GM19023 (cell line): ENCODE measurements at regions not wholly inside any gene's neighbourhood (a gene's known extent, or its start where the extent isn't known, plus 50 kb on each side); places are given as distances from the start of the nearest gene placed in this dataset.

Experiments
- ATAC-seq: cut with Tn5 transposase; IDR thresholded peaks from one replicate; pipeline ENCODE4 v1.9.1; 2021; ENCODE audit warnings: mild to moderate bottlenecking, moderate library complexity; ENCODE audit not compliant: unreplicated experiment

DNA sequence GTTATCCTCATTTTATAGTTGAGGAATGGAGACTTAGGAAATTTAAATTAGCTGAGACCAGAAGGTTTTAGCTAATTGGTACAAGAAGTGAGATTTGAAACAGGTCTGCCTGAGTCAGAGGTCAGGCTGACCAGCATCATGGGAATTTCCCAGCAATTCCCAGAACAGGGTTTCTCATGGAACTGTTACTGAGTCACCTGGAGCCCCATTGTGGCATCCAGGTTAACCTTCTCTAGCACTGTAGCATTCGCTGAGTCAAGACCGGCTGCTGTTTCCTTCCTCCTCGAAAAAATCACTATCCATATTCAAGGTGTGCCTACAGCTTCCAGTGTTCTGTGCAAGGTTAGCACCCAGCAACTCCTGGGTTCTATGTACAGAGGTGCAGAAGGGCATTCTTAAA, 238.0 kb upstream of the MAN1A1 start:
- ATAC-seq = no peak

DNA sequence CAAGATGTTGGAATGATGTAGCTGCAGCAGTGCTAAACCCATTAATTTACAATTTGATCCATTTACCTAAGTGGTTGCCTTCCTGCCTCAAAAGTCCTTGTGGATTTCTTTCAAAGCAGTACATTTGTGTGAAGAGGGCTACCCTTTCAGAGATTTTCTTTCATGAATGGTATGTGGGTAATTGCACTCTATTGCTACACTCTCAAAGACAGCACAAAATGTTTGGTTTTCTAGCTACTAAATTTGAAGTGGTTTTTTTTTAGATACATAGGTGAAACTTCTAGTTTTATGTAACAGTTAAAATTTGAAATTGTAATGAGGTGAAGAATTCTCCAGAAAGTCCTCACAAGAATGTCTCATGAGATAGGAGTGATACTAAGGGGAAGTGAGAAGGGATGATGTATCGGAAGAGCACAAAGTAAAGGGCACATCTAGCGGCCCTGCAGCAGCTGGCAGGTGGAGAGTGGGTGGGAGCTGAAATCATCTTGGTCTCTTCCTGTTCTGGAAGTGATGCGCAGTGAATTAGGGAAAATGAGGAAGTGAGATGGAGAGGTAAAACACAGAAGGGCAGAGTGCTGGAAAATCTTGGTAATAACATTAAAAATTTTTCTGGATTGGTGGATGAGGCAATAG, 236.8 kb upstream of the MAN1A1 start:
- ATAC-seq = peak; percentile 93

DNA sequence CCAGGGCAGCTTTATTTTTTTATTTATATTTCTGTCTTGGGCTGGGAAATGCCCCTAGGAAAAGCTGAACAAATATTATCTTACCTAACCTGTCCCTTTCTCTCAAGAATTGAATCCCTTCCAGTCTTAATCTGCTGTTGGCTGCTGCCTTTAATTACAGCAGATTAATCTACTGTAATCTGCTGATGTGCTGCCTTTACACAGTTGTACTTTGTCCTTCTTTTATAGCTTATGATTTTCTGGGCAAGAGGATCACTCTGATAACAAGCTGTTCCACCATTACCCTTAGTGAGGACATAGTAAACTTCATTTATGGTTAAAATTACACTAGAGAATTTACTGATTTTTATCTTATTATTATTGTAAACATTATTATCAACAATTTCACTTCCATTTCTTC, 234.5 kb upstream of the MAN1A1 start:
- no peak for ATAC-seq

DNA sequence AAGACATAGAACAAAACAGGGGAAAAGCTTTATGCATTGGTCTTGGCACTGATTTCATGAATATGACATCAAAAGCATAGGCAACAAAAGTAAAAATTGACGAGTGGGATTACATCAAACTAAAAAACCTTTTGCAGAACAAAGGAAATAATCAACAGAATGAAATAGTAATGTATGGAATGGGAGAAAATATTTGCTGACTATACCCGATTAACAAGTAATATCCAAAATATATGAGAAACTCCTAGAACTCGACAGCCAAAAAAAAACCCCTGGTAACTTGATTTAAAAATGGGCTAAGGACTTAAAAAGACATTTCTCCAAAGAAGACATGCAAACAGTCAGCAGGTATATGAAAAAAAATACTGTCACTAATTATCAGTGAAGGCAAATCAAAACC, 231.7 kb upstream of the MAN1A1 start:
- ATAC-seq = no peak

DNA sequence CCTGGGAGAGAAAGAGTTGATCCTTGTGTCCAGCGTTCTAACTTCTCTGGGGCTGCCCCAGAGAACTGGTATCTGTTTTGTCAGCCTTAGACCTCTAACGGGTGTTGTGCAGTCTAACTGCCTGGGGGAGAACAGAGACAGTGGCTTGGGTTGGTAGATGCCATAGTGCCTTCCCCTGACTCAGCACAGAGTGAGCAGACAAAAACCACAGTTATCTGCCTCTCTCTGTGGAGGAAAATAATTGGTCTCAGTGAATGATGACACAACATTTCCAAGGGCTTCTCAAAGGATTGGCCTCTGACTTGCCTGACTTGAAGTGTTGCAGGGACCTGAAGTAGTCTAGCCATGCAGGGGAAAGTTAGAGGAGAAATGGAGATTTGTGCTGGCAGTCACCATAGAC, 226.2 kb upstream of the MAN1A1 start:
- no peak for ATAC-seq

DNA sequence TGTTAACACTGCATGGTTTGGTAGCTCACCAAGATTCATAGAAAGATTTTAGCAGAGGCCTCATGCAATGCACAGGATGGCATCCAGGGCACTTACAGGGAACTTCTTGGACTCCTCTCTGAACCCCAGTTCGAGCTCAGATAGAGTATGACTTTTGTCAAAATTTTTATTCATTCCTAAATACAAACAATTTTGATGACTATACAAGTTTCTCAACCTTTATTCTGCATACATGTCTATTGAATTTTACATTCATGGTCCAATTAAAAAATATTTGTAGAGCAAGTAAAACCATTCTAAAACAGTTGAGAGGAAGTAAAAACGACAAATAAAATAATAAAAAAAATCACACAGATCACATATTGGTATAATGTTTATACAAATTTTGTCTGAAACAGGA, 219.0 kb upstream of the MAN1A1 start:
- no peak for ATAC-seq

DNA sequence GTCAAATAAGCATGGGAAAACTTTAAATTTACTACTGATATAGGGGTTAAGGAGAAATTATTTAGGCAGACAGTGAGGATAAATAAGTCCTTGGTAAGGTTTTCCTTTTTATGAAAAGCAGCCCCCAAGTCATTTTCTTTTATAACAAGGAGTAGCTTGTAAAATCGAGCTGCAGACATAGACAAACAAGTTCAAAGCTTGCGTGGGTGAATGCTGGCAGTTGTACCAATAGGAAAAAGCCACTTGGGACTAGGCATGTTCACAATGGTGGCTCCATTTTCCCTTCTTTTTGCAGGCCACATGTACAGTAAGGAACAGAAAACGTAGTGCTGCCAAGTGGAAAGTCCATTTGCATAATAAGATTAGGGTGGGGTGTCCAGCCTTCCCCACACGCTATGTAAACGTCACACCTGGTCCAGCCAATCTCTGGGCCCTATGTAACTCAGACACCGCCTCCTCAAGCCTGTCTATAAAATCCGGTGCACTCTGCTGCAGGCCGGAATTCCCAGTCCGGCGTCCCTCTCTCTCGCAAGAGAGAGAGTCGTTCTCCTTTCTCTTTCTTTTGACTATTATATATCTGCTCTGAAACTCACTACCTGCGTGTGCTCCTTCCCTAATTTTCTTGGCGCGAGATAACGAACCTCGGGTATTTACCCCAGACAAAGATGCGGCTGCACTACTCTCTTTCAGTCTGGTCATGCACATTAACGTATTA, 217.1 kb upstream of the MAN1A1 start:
- no peak for ATAC-seq

DNA sequence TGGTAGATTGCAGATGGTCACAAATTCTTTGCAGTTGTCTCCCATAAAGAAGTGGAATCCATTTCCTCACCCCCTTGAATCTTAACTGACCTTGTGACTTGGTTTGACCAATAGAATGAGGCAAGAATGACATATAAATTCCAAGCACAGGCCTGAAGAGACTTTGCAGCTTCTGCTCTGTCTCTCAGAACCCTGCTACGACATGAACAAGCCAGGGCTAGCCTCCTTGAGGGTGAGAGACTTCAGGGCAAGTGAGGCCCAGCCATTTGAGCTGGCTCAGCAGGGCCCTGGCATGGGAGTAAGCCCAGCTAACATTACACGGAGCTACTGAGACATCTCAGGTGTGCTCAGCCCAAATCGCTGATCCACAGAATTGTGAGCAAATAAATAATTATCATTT, 216.3 kb upstream of the MAN1A1 start:
- ATAC-seq = no peak

DNA sequence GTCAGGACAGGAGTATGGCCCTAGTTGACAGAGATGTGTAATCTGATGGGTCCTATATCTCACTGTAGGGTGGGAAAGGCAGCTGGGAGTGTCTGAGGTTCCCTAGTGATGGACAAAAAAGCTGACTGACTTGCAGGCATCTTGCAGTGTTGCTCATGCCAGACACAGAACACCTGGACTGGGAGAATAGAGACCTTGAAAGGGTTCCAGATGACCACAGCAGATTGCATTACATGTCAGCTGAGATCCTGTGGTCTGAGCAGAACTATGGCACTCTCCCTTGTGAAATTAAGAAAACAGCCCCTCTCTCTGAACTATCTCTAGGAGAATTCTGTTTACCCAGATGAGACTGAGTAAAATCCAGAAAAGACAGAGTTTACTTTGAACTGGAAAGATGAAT, 212.6 kb upstream of the MAN1A1 start:
- ATAC-seq = no peak

DNA sequence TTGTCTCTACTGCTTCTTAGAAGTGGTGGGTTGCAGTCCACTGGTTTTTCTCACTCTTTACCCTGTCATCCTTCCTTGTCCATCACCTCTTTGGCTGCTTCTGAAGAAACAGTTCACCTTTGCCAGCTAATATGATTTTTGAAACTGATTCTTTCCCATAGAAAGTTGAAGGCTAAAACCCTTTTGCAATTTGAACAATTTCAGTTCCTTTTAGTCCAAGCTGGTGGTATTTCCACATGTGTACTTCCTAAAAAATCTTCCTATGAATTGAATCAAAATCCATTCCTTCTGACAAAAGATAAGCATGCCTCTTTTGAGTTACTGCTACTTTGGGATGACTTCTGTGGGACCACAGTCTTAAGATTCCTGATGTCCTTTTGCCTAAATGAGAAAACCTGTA, 210.0 kb upstream of the MAN1A1 start:
- ATAC-seq = no peak

DNA sequence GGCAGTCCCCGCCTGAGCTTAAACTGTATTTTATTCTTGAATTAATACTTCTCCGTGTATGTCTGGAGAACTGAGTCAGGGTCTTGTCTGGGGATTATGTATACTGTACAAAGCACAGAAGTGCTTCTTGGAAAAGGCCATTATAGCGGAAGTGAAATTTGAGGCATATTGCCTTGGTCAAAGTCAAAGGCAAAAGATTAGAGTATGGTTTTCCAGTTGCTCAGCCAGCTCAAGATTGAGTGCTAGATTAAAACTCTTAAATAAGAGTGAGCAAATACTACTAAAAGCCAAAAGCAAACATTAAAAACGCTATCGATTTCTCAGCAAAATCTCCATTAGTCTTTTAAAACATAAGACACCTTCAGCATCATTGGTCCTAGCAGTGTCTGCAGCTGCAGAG, 207.7 kb upstream of the MAN1A1 start:
- no peak for ATAC-seq

DNA sequence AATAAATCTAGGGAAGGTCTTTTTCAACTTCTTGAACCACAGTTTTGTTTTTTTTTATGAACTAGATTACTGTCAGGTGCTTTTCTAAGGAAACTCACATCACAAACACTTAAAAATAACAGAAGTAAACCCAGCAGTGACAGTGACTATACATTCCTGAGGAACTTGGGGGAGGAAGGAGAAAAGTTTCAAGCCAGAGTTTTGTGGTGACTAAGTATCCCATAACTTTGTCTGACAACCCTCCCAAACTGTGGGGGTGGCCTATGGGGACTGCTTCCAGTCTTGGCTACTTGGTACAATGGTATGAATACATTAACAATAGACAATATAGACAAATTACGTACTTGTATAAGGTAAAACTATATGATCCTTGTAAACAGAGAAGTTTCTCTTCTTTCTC, 202.5 kb upstream of the MAN1A1 start:
- ATAC-seq = no peak

DNA sequence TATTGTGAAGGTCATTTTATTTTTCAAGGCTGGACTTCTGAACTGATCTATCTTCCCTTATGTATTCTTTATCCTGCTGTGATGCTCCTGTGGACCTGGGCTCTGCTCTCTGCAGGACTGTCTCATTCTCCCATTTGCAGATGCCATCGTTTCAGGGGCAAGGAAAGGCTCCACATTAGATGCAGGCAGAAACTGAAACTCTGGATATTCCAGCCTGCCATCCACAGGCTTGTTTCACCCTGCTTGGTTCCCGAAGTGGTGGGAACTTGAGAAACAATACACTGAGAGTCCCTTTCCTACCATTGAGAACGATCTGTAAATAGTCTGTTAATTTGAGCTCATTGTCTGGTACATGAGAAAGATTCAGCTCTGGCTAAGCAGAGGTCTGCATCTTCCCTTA, 197.5 kb upstream of the MAN1A1 start:
- no peak for ATAC-seq

DNA sequence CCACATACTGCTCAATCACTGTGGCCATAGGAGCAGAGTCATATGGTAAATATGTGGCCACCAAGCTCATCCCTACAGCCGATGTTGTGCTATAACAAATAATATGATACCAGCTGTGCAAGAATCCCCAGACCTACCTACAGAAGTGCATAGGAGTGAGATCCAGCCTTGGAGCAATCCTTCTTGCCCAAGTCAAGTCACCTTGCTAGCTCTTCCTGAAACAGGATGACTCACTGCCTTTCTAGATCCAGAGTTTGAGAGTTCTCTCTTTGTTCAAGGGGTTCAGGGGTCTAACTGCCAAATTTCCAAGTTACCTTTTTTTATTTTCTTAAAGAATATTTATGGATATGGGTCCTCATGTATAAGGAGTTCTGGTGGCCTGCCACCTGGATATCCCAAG, 195.7 kb upstream of the MAN1A1 start:
- ATAC-seq = no peak

DNA sequence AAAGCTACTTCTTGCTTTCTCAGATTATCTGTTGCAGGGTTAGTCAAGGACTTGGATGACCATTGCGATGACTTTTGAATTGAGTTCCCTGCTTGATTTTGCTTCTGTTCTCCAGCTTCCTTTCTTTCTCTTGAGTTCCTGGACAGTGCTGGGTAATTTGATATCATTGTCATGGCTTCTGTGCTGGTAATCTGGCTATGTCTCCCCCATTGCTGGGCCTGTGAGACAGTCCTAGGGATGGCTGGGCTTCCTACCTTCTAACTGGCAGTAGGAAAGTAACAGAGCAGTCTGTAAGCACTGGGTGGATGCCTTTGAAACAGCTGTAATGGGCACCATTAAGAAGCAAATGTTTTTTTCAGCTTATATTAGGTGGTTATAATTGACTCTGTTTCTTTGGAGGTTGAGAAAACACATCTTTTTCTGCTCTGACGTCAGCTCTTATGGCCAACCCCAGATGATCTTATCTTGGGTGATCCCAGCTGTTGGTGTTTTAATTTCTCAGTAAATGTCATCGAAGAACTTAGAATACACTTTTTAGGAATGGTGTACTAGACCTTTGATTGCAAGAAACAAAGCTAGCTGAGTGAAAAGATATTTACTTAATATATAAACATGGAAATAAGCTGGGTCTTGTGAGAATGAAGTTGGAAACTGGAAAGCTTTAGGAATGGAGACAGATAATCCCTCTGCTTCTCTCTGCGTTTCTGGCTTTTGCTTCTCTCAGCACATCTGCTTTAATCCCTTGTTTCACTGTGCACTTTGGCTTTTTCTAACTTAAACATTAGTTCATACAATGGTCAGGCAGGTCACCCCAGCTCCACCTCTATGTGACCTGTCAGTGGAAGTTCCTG, 195.0 kb upstream of the MAN1A1 start:
- no peak for ATAC-seq

DNA sequence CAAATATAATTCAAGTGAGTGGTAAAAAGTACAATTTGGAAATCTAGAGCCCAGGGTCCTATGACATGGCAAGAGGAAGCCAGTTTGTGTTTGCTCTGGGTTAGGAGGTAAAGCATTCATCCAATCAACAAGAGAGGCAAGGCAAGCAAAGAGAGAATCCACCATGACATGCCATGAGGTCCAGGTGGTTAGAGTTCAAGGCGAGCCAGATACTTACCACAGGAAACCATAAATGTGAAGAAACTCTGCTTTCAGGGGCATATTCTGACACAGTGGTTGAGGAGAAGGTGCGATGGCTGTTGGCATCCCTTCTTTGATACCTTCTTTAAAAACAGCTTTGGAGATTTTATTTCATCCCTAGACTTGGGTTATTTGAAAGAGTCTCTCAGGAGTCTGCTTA, 193.8 kb upstream of the MAN1A1 start:
- no peak for ATAC-seq

DNA sequence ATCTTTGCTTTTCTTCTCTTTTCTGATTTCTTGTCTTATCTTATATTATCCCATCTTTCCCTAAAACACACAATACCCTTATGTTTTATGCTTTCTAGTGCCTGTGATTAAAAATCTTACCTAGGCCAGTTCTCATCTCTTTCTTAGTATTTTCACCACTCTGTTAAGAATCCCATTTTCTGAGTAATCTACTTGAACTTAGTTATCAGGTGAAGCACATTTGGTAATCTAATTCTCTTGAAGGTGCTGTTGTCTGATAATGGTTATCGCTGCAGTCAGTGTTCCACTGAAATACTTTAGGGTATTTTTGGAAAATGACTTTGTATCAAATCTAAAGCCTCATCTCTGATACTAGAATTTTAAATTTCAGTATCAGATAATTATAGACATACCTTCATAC, 192.5 kb upstream of the MAN1A1 start:
- ATAC-seq = no peak

DNA sequence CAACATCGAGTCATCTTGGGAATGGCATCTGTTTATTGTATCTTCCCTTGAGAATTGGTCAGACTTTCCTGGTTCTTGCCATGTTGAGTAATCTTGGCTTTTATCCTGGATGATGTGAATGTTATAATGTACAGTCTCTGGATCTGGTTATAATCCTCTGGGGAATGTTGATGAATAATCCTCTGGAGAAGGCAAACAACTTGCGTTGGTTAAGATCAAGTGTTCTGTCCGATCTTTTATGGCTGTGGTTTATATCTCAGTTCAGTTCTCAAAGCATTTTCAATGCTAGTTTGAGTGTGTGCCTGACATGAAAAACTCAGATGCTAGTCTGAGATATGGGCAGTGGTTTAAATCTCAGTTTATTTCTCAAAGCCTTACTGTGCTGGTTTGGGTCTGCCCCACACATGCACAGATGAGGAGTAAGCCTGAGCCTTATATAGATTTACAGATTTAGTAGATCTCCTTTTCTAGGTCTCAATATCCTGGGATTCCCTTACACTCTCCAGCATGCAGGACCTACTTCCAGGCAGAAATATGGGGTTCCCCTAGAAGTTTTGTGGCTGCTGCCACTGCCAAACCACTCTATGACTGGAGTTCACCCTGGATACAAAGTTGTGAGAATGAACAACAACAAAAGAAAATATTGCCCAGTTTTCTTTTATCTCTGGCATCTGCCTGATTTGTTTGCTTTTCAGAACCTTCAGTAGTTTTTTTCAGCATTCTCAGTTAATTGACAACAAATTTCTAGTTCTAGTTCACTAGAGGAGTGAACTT, 191.8 kb upstream of the MAN1A1 start:
- no peak for ATAC-seq

DNA sequence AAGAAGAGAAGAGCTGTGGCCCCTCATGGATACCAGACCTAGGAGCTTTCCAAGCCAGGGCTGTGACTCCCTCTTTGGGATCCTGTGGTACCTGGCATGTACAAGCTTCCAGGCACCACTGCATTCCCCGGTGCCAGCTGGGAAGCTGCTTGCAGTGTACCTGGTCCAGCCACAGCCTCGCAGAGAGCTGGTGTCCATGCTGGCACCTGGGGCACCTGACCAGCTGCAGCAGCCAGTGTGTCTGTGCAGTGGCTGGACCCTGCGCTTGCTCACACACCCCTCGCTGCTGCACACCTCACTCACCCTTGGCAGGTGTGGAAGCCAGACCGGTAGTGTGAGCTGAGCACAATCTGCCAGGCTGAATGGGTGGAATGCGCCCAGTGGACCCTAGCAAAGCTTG, 190.9 kb upstream of the MAN1A1 start:
- ATAC-seq = no peak

DNA sequence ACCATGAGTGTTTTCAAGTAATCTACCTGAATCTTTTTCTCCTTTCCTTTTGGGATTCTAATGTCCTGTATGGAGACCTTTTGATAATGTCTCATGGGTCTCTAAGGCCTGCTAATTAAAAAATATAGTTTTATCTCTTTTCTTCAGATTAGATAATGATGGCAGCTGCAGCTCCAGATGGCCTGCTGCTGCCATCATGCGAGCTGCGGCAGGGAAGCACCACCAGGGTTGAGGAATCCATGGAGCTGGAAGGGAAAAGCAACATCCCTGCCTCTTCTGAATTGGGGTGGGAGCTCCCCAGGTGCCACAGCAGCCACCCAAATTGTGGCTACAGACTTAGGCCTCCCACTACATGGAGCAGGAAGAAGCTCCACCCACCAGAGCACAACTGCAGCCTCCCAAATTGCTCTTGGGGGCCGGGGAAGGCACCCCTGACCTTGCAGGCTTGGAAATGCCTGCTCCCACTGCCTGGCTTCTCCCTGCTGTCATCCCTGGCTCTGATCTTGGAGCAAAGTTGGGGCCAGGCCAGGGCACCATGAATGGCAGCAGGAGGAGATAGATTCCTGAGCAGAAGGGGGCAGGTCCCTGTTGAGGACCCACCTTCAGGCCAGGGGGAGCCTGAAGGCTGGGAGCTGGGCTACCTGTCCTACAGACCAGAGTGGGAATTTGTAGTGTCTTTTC, 189.6 kb upstream of the MAN1A1 start:
- ATAC-seq = no peak

DNA sequence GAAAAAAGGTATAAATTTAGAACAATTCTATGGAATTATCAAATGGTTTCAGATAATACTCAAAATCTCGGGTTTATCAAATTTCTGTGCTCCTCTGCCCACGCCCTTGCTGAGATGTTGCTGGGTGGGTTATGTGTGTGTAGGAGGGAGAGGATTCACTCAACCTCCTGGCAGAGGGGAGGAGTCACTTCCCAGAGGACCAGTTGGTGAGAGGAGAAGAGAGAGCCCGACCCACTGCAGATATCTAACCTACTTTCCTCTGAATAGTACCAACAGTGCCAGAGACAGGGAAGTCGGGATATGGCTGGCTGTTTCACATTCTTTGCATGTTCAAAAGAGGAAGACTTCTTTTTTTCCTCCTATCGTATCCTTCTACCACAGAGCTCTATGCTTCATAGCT, 187.1 kb upstream of the MAN1A1 start:
- no peak for ATAC-seq
